Type B pancreatic cell (in vitro differentiated cells): ENCODE measurements at regions not wholly inside any gene's neighbourhood (a gene's known extent, or its start where the extent isn't known, plus 50 kb on each side); places are given as distances from the start of the nearest gene placed in this dataset.

Experiments
- DNase-seq: peaks from one replicate; pipeline ENCODE4 v3.0.0; 2021; ENCODE audit warnings: mixed read lengths; ENCODE audit not compliant: unreplicated experiment; ENCODE audit errors: extremely low spot score
- H3K27ac Mint-ChIP-seq: 2 replicates; pipeline ENCODE4 v1.8.0; 2021; ENCODE audit warnings: mild to moderate bottlenecking, mixed read lengths
- H3K27me3 Mint-ChIP-seq: 2 replicates; pipeline ENCODE4 v1.8.0; 2021; ENCODE audit warnings: mixed read lengths
- H3K36me3 Mint-ChIP-seq: 2 replicates; pipeline ENCODE4 v1.8.0; 2021; ENCODE audit warnings: mixed read lengths
- H3K4me1 Mint-ChIP-seq: one replicate; pipeline ENCODE4 v1.8.0; 2021; ENCODE audit warnings: mixed read lengths; ENCODE audit not compliant: unreplicated experiment
- H3K4me3 Mint-ChIP-seq: 2 replicates; pipeline ENCODE4 v1.8.0; 2021; ENCODE audit warnings: mild to moderate bottlenecking, mixed read lengths
- H3K9me3 Mint-ChIP-seq: 2 replicates; pipeline ENCODE4 v1.8.0; 2021; ENCODE audit warnings: mixed read lengths
- CTCF ChIP-seq: fragments of 200-600 bp; sonication (generic); conservative IDR thresholded peaks from 2 replicates; pipeline ENCODE4 v1.5.0; 2021; ENCODE audit warnings: antibody characterized with exemption, mild to moderate bottlenecking

DNA sequence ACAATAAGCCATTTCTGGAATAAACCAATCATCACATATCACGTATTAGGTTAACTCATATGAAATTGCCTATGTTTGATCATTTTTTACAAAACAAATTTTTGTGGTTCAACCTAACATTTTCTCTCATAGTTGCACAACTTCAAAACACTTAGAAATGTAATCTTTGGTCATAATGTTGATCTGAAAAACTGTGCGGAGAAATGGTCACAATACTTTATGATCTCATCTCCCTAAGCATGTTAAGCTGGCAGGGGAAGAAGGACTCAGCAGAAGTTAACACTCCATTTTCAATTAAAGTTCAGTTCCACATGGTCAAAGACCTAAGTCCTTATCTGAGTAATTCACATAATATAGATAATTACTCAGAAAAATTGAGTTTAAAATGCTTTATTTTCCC is 194.8 kb downstream of the CAPZA3 start:
- Mint-ChIP-seq H3K4me3 (no peak overlapping the region), H3K27me3 (peaks cover 2% of the 10 kb centered on the region), H3K27ac (no peak overlapping the region), H3K4me1 (no peaks in the 10 kb centered on the region), H3K9me3 (peaks cover 6% of the 10 kb centered on the region), H3K36me3 (peaks cover 3% of the 10 kb centered on the region)
- no peak for DNase-seq
- no peak for TF ChIP-seq CTCF

GRCh38 chr12:18935371-18935965 is 194.1 kb upstream of the PLEKHA5 start:
- no peak for TF ChIP-seq CTCF
- Mint-ChIP-seq H3K9me3 (no peaks in the 10 kb centered on the region), H3K36me3 (no peaks in the 10 kb centered on the region), H3K4me3 (no peak overlapping the region), H3K4me1 (no peaks in the 10 kb centered on the region), H3K27me3 (peaks cover 3% of the 10 kb centered on the region), H3K27ac (no peak overlapping the region)
- DNase-seq: no peak

DNA sequence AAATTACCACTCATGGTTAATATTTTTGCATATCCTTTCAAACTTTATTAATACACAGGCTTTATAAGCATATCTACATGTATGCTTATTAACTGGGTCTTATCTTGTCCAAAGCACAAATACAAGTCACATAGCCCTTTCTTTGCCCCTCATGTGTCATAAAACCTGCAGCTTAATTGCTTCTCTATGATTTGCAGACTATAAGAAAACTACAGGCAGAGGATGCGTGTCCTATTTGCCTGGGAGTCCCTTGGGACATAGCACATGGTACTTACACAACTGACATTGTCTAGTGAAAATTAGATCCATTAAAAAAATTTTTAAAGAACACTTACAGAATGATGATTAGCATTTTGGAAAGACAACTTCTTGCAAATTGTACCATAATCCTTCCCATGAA is 190.5 kb upstream of the PLEKHA5 start:
- no peaks in the 10 kb centered on the region for H3K4me1 Mint-ChIP-seq
- H3K27me3 Mint-ChIP-seq: peaks cover 13% of the 10 kb centered on the region
- H3K4me3 Mint-ChIP-seq: no peak overlapping the region
- H3K9me3 Mint-ChIP-seq: no peaks in the 10 kb centered on the region
- no peaks in the 10 kb centered on the region for H3K36me3 Mint-ChIP-seq
- no peak for TF ChIP-seq CTCF
- no peak overlapping the region for H3K27ac Mint-ChIP-seq
- no peak for DNase-seq

DNA sequence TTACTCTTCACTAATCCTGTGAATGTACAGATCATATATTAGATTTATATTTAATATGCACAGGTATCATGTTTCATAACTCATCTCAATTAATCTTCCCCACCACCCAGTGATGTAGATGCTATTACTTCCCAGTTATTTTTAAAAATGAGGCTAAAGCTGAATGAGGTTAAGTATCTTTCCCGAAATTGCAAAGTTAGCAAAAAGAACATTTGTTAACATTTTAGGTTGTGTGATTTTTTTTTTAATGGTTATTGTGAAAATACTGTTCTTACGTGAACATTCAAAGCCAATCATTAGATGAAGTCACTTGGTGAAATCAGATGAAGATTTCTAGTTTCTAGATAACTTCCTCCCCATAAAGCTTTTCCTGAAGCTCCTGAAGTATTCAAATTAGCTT is 186.9 kb upstream of the PLEKHA5 start:
- H3K27me3 Mint-ChIP-seq: peaks cover 12% of the 10 kb centered on the region
- TF ChIP-seq CTCF: no peak
- no peak overlapping the region for H3K27ac Mint-ChIP-seq
- H3K4me1 Mint-ChIP-seq: no peaks in the 10 kb centered on the region
- H3K4me3 Mint-ChIP-seq: no peak overlapping the region
- H3K36me3 Mint-ChIP-seq: no peaks in the 10 kb centered on the region
- no peak for DNase-seq
- no peaks in the 10 kb centered on the region for H3K9me3 Mint-ChIP-seq

GRCh38 chr12:18943200-18943599 is 186.3 kb upstream of the PLEKHA5 start:
- H3K4me1 Mint-ChIP-seq: no peaks in the 10 kb centered on the region
- H3K27ac Mint-ChIP-seq: no peak overlapping the region
- no peak for DNase-seq
- H3K4me3 Mint-ChIP-seq: no peak overlapping the region
- no peaks in the 10 kb centered on the region for H3K36me3 Mint-ChIP-seq
- no peaks in the 10 kb centered on the region for H3K9me3 Mint-ChIP-seq
- no peak for TF ChIP-seq CTCF
- H3K27me3 Mint-ChIP-seq: peaks cover 11% of the 10 kb centered on the region

- no peaks in the 10 kb centered on the region for H3K36me3 Mint-ChIP-seq
- no peaks in the 10 kb centered on the region for H3K9me3 Mint-ChIP-seq
- no peak for TF ChIP-seq CTCF
- peaks cover 7% of the 10 kb centered on the region for H3K27me3 Mint-ChIP-seq
- no peak for DNase-seq
- H3K27ac Mint-ChIP-seq: no peak overlapping the region
- no peak overlapping the region for H3K4me3 Mint-ChIP-seq
- H3K4me1 Mint-ChIP-seq: no peaks in the 10 kb centered on the region
These were observed 183.4 kb upstream of the PLEKHA5 start for GRCh38 chr12:18946106-18946505.
